ENCODE measurements at regions not wholly inside any gene's neighbourhood (a gene's known extent, or its start where the extent isn't known, plus 50 kb on each side); places are given as distances from the start of the nearest gene placed in this dataset.
A peak's percentile ranks its signal among the peaks of the same experiment; 100 is the strongest.

DNA sequence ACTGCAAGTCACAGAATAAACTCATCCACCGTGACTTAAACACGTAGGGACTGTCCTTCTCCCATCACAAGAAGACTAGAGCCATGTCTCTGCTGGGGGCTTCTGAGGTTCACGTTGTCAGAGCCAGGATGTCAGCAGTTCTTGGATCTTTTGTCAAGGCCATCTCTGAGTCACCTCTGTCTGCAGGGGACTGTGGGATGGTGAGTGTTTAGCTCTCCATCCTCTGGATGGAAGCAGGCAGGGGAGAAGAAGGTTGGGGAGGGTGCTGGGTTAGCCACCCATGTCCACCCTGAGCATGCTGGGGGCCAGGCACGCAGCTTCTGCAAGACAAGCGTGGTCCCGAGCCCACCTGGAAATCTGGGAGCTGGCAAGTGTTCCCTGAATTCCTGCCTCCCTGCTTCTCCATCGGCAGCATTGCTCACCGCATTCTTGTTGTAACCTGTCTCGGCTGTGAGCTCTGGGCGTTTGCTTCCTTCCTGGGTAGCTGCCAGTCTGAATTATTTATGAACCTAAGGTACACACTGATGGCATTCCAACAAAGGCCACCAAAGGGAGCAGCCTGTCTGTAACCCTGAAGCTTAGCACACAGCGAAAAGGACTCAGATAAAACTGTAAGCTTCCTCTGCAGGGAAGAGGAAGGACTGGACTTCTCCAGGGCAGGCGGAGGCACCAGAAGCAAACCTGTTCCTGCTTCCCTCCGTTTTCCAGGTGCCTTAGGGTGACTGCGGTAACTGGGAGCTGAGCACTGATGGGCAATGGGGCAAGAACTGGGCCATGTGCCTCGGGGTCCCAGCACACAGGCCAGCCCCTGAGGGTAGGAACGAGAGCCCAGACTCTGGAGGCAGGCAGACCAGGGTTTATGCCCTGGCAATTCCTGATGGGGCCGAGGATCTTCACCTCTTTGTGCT lies 88.6 kb downstream of the RIPK4 start:
- Histone ChIP-seq H3K9ac (ENCODE audit: low read length) (peak overlapping the region; percentile 52), H3K36me3 (ENCODE audit: control insufficient read depth, insufficient read depth, low read length) (no peaks in the 10 kb centered on the region), H3K4me1 (ENCODE audit: control insufficient read depth, insufficient read depth, low read length) (peaks cover 59% of the 10 kb centered on the region), H3K9me3 (ENCODE audit: control insufficient read depth, low read length) (no peaks in the 10 kb centered on the region), H3K27me3 (ENCODE audit: control insufficient read depth, insufficient read depth, low read length) (no peaks in the 10 kb centered on the region), H3K4me3 (ENCODE audit: low read length) (peak overlapping the region; percentile 45)

DNA sequence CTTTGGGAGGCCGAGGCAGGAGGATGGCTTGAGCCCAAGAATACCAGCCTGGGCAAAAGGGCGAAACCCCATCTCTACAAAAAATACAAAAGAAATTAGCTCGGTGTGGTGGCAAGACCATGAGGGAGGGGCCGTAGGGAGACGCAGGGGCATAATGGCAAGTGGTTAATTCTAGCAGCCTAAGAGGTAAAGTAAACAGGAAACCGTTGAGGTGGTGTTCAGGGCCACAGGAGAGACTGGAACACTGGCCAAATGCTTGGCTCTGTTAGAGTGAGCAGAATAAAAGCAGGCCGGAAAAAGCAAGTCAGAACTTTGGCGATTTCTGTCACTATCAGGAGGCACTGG lies 89.2 kb downstream of the RIPK4 start:
- Histone ChIP-seq H3K4me1 (ENCODE audit: control insufficient read depth, insufficient read depth, low read length) (peaks cover 52% of the 10 kb centered on the region), H3K4me3 (ENCODE audit: low read length) (peak overlapping the region; percentile 45), H3K9me3 (ENCODE audit: control insufficient read depth, low read length) (no peaks in the 10 kb centered on the region), H3K36me3 (ENCODE audit: control insufficient read depth, insufficient read depth, low read length) (no peaks in the 10 kb centered on the region), H3K27me3 (ENCODE audit: control insufficient read depth, insufficient read depth, low read length) (peaks cover under 1% of the 10 kb centered on the region), H3K9ac (ENCODE audit: low read length) (peak overlapping the region; percentile 52)

DNA sequence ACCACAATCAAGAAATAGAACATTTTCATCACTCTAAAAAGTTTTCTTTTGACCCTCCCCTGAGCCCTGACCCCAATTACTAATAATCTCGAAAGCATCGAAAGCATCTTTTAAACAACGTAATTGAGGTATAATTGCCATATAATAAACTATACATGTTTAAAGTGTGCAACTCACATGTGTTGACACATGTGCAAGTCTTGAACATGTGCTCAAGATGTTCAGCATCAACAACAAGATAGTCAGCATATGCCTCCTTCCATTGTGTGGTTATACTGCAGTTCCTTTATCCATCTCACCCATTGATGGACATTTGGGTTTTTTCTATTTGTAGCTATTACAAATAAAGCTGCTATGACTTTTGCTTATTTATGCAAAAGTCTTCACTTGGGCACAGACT lies 90.7 kb downstream of the RIPK4 start:
- Histone ChIP-seq H3K9me3 (ENCODE audit: control insufficient read depth, low read length) (no peaks in the 10 kb centered on the region), H3K4me3 (ENCODE audit: low read length) (no peak overlapping the region), H3K36me3 (ENCODE audit: control insufficient read depth, insufficient read depth, low read length) (no peaks in the 10 kb centered on the region), H3K27me3 (ENCODE audit: control insufficient read depth, insufficient read depth, low read length) (peaks cover 3% of the 10 kb centered on the region), H3K9ac (ENCODE audit: low read length) (no peak overlapping the region), H3K4me1 (ENCODE audit: control insufficient read depth, insufficient read depth, low read length) (peaks cover 38% of the 10 kb centered on the region)

DNA sequence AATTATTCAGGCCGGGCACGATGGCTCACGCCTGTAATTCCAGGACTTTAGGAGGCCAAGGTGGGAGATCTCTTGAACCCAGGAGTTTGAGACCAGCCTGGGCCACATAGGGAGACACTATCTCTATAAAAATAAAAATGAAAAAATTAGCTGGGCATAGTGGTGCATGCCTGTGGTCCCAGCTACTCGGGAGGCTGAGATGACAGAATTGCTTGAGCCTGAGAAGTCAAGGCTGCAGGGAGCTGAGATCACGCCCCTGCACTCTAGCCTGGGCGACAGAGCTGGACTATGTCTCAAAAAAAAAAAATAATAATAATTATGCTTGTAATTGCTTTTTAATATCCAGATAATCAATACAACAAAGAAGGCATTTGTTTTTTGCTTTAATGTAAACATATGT lies 91.3 kb downstream of the RIPK4 start:
- H3K4me1 ChIP-seq (ENCODE audit: control insufficient read depth, insufficient read depth, low read length) = peaks cover 32% of the 10 kb centered on the region
- peaks cover 3% of the 10 kb centered on the region for H3K27me3 ChIP-seq (ENCODE audit: control insufficient read depth, insufficient read depth, low read length)
- H3K4me3 ChIP-seq (ENCODE audit: low read length) = no peak overlapping the region

DNA sequence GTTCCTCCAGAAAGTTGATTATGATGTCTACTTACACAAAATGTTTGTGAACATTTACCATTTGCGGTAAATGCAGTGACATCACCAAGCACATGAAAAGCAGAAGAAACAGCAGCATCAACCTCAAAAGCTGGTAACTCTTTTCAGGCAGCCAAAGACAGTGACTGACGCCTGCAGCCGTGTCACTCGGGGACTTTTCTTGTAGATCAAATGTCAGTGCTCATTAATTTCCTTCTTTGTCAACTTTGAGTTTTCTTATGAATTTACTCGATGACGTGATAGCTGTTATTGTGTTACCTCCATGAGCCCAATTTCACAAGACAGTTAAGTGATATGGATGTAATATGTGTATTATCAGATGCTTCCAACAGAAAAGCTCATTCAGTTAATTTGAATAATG lies 92.5 kb downstream of the RIPK4 start:
- peaks cover 20% of the 10 kb centered on the region for H3K4me1 ChIP-seq (ENCODE audit: control insufficient read depth, insufficient read depth, low read length)
- no peaks in the 10 kb centered on the region for H3K9me3 ChIP-seq (ENCODE audit: control insufficient read depth, low read length)
- H3K9ac ChIP-seq (ENCODE audit: low read length) = no peak overlapping the region

More for the DNA sequence above, 91.3 kb downstream of the RIPK4 start:
- Histone ChIP-seq H3K36me3 (ENCODE audit: control insufficient read depth, insufficient read depth, low read length) (no peaks in the 10 kb centered on the region), H3K9ac (ENCODE audit: low read length) (no peak overlapping the region), H3K9me3 (ENCODE audit: control insufficient read depth, low read length) (no peaks in the 10 kb centered on the region)

DNA sequence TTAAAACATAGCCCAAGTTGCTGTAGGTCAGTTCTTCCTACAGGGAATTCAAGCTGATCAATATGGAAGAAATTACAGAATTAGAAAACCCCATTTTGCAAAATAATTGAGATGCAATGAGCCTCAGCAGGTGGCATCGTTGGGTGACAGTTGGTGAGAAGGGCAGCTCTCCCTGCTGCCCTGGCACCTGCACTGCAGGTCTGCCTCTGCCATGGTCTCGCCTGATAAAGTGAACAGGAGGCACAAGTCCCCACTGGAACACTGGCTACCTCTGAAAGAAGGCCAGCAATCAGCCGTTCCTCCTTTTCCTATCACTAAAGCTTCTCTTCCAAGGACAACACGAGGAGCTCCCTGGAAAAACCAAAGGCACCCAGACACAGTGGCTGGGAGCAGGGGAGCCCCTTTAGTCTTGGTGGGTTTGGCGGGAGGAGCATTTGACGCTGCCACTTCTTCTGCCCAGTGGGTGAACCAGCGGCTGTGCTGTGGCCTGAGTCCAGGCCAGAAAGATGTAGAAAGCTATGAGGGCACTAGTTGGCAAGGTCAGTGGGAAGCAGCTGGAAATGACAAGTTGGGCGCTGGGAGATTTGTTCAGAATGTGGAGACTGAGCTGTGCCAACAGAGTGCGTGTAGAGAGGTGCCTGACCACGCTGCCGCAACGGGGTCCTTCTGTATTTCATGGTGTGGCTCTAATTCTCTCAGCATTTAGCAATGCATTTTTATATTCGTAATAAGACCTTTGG lies 93.1 kb downstream of the RIPK4 start:
- Histone ChIP-seq H3K27me3 (ENCODE audit: control insufficient read depth, insufficient read depth, low read length) (peaks cover 3% of the 10 kb centered on the region), H3K4me1 (ENCODE audit: control insufficient read depth, insufficient read depth, low read length) (peaks cover 14% of the 10 kb centered on the region), H3K9me3 (ENCODE audit: control insufficient read depth, low read length) (no peaks in the 10 kb centered on the region), H3K4me3 (ENCODE audit: low read length) (no peak overlapping the region), H3K36me3 (ENCODE audit: control insufficient read depth, insufficient read depth, low read length) (no peaks in the 10 kb centered on the region), H3K9ac (ENCODE audit: low read length) (no peak overlapping the region)

More for the DNA sequence above, 92.5 kb downstream of the RIPK4 start:
- no peak overlapping the region for H3K4me3 ChIP-seq (ENCODE audit: low read length)
- H3K27me3 ChIP-seq (ENCODE audit: control insufficient read depth, insufficient read depth, low read length) = peaks cover 3% of the 10 kb centered on the region
- no peaks in the 10 kb centered on the region for H3K36me3 ChIP-seq (ENCODE audit: control insufficient read depth, insufficient read depth, low read length)

DNA sequence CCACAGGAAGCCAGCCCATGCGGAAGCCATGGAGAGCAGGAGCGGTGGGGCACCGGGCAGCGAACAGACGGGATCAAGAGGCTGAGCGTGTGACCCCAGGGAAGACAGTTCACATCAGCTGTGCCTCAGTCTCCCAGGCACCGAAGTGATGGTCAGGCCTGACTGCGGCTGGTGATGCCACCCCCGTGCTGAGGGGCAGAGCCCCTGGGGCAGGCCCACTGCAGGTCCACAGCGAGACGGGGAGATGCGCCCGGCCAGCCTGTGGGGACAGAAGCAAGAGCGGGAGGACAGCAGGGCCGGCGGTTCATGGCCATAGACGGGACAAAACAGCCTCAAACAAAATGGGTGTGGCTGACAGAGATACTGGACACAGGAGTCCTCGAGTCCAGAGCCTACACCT lies 93.8 kb downstream of the RIPK4 start:
- Histone ChIP-seq H3K9me3 (ENCODE audit: control insufficient read depth, low read length) (no peaks in the 10 kb centered on the region), H3K4me1 (ENCODE audit: control insufficient read depth, insufficient read depth, low read length) (peaks cover 9% of the 10 kb centered on the region), H3K4me3 (ENCODE audit: low read length) (no peak overlapping the region)

DNA sequence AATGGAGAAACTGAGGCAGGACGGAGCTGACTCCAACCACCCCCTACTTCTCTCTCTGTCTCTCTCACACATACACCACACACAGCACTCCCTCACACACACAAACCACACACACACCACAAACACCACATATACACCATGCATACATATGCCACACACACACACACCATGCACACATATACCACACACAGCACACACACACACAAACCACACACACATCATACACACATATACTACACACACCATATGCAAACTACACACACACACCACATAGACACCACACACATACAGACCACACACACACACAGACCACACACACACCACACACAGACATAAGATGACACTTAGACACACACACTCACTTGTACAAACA lies 94.3 kb downstream of the RIPK4 start:
- Histone ChIP-seq H3K9ac (ENCODE audit: low read length) (no peak overlapping the region), H3K36me3 (ENCODE audit: control insufficient read depth, insufficient read depth, low read length) (no peaks in the 10 kb centered on the region), H3K27me3 (ENCODE audit: control insufficient read depth, insufficient read depth, low read length) (peaks cover 3% of the 10 kb centered on the region), H3K9me3 (ENCODE audit: control insufficient read depth, low read length) (no peaks in the 10 kb centered on the region), H3K4me1 (ENCODE audit: control insufficient read depth, insufficient read depth, low read length) (peaks cover 4% of the 10 kb centered on the region), H3K4me3 (ENCODE audit: low read length) (no peak overlapping the region)

More for the DNA sequence above, 93.8 kb downstream of the RIPK4 start:
- Histone ChIP-seq H3K9ac (ENCODE audit: low read length) (no peak overlapping the region), H3K27me3 (ENCODE audit: control insufficient read depth, insufficient read depth, low read length) (peaks cover 3% of the 10 kb centered on the region), H3K36me3 (ENCODE audit: control insufficient read depth, insufficient read depth, low read length) (no peaks in the 10 kb centered on the region)

DNA sequence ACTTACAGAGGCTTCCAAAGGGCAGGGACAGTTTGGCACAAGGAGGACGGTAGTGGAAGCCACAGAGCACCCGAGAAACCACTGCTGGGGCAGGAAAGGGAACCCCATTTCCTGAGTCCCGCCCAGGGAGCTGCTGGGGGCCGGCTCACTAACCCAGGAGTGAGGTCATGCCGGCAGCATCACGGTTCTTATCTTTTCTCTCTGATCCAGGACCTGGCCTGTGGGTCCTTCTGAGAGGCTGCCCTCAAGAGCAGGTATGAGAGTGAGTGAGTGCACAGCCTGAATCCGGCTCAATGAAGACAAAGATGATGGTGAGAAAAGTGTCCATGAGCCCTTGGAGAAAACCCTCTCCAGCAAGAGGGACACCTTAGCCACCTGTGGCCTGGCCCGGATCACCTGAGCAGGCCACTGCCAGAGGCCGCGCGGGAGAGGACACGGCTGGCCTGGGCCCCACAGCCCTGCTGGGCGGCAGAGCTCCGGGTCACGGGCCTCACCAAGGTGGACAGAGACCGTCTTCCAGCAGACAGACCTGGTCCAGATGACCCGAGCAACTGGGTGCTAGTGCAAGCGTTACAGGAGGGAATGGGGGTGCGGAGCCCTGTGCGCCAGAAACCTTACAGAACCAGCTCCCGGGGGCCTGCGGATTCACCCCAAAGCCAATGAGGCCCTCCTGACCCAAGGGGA lies 94.9 kb downstream of the RIPK4 start:
- Histone ChIP-seq H3K4me1 (ENCODE audit: control insufficient read depth, insufficient read depth, low read length) (no peaks in the 10 kb centered on the region), H3K36me3 (ENCODE audit: control insufficient read depth, insufficient read depth, low read length) (no peaks in the 10 kb centered on the region), H3K9me3 (ENCODE audit: control insufficient read depth, low read length) (no peaks in the 10 kb centered on the region), H3K27me3 (ENCODE audit: control insufficient read depth, insufficient read depth, low read length) (peaks cover 3% of the 10 kb centered on the region), H3K9ac (ENCODE audit: low read length) (no peak overlapping the region), H3K4me3 (ENCODE audit: low read length) (no peak overlapping the region)

DNA sequence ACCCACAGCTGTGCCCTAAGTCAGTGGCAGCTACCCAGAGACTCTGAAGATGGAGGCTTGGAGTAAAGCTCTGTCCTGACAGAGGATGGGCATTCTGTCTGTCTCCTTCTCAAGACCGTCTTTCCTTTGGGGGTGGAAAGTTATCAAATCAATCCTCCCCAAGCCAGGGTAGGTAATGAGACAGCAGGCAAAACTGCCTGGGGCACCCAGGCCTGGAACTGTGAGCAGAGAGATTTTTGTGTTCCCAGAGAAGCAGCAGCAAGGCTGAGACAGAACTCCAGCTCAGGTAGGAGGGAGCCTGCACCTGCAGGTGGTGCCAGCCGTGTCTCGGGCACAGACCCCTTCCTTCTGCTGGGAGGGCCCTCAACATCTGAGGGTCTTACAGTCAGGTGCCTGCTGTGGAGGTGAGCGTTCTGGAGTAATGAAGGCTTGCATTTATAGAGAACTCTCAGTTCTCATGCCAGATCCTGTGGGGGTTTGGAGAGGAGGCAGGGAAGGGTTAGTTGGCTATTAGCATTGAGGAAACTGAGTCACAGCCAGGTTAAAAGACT lies 95.6 kb downstream of the RIPK4 start:
- H3K9me3 ChIP-seq (ENCODE audit: control insufficient read depth, low read length) = no peaks in the 10 kb centered on the region
- no peaks in the 10 kb centered on the region for H3K4me1 ChIP-seq (ENCODE audit: control insufficient read depth, insufficient read depth, low read length)
- H3K36me3 ChIP-seq (ENCODE audit: control insufficient read depth, insufficient read depth, low read length) = no peaks in the 10 kb centered on the region
- H3K27me3 ChIP-seq (ENCODE audit: control insufficient read depth, insufficient read depth, low read length) = peaks cover 3% of the 10 kb centered on the region
- no peak overlapping the region for H3K4me3 ChIP-seq (ENCODE audit: low read length)
- H3K9ac ChIP-seq (ENCODE audit: low read length) = no peak overlapping the region

DNA sequence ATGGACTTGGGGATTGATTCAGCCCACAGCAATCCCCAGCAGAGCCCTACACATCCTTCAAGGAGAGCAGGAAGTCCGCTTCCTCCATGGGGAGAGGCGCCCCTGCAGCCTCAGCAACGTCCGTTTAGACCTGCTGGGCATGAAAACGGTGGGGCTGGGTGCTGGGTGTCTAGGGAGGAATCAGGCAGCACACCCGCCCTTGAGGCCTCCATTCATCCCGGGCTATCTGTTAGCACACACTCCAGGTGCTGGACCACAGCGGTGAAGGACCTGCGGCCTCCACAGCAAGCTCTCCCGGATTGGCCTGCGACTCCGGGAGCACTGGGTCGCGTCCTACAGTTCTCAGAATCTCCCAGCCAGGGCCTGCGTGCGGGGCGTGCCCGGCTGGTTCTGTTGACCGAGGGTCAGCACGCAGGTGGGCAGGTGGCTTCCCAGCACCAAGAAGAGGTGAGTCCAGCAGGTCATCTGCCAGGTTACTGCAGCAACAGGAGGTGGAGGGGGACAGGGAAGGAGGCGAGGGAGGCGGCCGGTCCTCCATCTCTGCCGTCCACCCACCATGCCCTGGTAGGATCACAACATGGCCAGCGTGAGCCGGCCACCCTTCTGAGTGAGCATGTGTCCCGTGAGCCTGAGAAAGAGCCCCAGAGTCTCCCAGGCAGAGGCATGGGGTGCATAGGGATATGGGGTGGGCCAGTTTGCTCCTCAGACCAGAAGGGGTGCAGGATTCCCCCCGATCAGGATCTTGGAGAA lies 96.6 kb downstream of the RIPK4 start:
- H3K9ac ChIP-seq (ENCODE audit: low read length) = no peak overlapping the region
- no peaks in the 10 kb centered on the region for H3K9me3 ChIP-seq (ENCODE audit: control insufficient read depth, low read length)
- H3K4me3 ChIP-seq (ENCODE audit: low read length) = no peak overlapping the region
- peaks cover 2% of the 10 kb centered on the region for H3K4me1 ChIP-seq (ENCODE audit: control insufficient read depth, insufficient read depth, low read length)
- H3K36me3 ChIP-seq (ENCODE audit: control insufficient read depth, insufficient read depth, low read length) = no peaks in the 10 kb centered on the region
- peaks cover 3% of the 10 kb centered on the region for H3K27me3 ChIP-seq (ENCODE audit: control insufficient read depth, insufficient read depth, low read length)

Data from mucosa of stomach (tissue), 1 donor.